Ecto neural progenitor cell (in vitro differentiated cells): ENCODE measurements at regions not wholly inside any gene's neighbourhood (a gene's known extent, or its start where the extent isn't known, plus 50 kb on each side); places are given as distances from the start of the nearest gene placed in this dataset.

Experiments
- DNase-seq: peaks from one replicate; pipeline ENCODE4 v3.0.0-alpha.2; 2018; ENCODE audit warnings: low spot score

- DNase-seq: no peak
Observed at GRCh38 chr7:18243731-18244130, 216.1 kb upstream of the PRPS1L1 start.

- no peak for DNase-seq
Observed at GRCh38 chr7:18250133-18250532, 222.5 kb upstream of the PRPS1L1 start.

- no peak for DNase-seq
Observed at GRCh38 chr7:18257711-18258110, 230.1 kb upstream of the PRPS1L1 start.

- DNase-seq: no peak
Observed at GRCh38 chr7:18262058-18262457, 233.5 kb upstream of the HDAC9 start.

GRCh38 chr7:18265611-18266281, 229.8 kb upstream of the HDAC9 start:
- DNase-seq: no peak

- DNase-seq: no peak
Observed at GRCh38 chr7:18268571-18268970, 227.0 kb upstream of the HDAC9 start.

- no peak for DNase-seq
Observed at GRCh38 chr7:18276380-18276779, 219.2 kb upstream of the HDAC9 start.

GRCh38 chr7:18278316-18278715, 217.2 kb upstream of the HDAC9 start:
- DNase-seq: no peak

- DNase-seq: no peak
Observed at GRCh38 chr7:18283045-18283444, 212.5 kb upstream of the HDAC9 start.

GRCh38 chr7:18287482-18287881, 208.1 kb upstream of the HDAC9 start:
- DNase-seq: no peak

GRCh38 chr7:18288322-18289037, 207.1 kb upstream of the HDAC9 start:
- no peak for DNase-seq

GRCh38 chr7:18289788-18290187, 205.8 kb upstream of the HDAC9 start:
- no peak for DNase-seq

GRCh38 chr7:18290223-18290622, 205.3 kb upstream of the HDAC9 start:
- DNase-seq: no peak

GRCh38 chr7:18290865-18291264, 204.7 kb upstream of the HDAC9 start:
- DNase-seq: no peak

- no peak for DNase-seq
Observed at GRCh38 chr7:18292584-18292983, 203.0 kb upstream of the HDAC9 start.

- no peak for DNase-seq
Observed at GRCh38 chr7:18293759-18294158, 201.8 kb upstream of the HDAC9 start.

- no peak for DNase-seq
Observed at GRCh38 chr7:18294411-18294810, 201.1 kb upstream of the HDAC9 start.

- DNase-seq: no peak
Observed at GRCh38 chr7:18295781-18296423, 199.6 kb upstream of the HDAC9 start.

- DNase-seq: no peak
Observed at GRCh38 chr7:18302097-18302496, 193.5 kb upstream of the HDAC9 start.

GRCh38 chr7:18305866-18306265, 189.7 kb upstream of the HDAC9 start:
- no peak for DNase-seq

- DNase-seq: no peak
Observed at GRCh38 chr7:18306696-18307095, 188.9 kb upstream of the HDAC9 start.

- no peak for DNase-seq
Observed at GRCh38 chr7:18308938-18309337, 186.6 kb upstream of the HDAC9 start.

- no peak for DNase-seq
Observed at GRCh38 chr7:18312482-18312881, 183.1 kb upstream of the HDAC9 start.
